Left hindlimb (tissue), 1 donor: ENCODE measurements at regions not wholly inside any gene's neighbourhood (a gene's known extent, or its start where the extent isn't known, plus 50 kb on each side); places are given as distances from the start of the nearest gene placed in this dataset.

Source experiments
- DNase-seq: peaks from one replicate; pipeline ENCODE4 v3.0.0-alpha.2; 2018

GRCh38 chr5:98585661-98586310 is 187.7 kb upstream of the RGMB start:
- DNase-seq, result no peak

- no peak for DNase-seq
Measured at GRCh38 chr5:98586581-98586980, 186.9 kb upstream of the RGMB start.

GRCh38 chr5:98587166-98587565 is 186.3 kb upstream of the RGMB start:
- DNase-seq, result no peak

DNA sequence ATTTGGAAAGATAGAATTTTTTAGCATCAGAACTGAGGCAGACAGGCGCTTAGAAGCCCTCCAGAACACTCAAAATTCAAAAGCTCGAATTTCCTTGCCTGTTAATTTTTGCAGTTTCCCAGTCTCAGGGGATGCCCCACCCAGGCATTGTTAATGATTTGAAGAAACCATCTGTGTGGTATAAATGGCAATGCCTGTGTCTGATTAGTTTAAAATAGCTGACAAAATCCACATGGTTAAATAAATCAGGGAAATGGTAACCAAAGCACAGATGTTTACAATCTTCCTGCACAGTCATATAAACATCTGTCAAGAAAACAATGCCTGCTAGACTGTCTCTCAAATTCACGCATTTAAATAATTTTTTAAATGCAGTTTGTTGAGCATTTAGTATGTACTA is 185.2 kb upstream of the RGMB start:
- DNase-seq, result no peak

DNA sequence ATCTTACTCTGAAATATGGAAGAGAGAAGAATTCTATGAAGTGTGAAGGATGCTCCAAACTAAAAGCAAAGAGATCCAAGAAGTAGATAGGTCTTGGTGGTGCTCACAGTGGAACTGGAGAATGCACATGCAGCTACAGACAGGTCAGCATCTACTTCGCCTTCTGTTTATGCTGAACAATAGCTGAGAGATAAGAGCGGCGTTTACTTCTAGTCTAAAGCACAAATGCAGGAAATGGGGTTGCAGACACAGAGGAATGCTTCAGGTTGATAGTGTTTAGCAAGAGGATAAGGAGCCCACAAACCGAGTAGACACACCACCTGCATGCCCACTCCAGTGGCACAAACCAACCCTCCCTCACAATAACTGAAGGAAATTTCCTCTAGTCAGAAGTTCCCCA is 180.0 kb upstream of the RGMB start:
- DNase-seq, result no peak

- DNase-seq, result no peak
Measured at GRCh38 chr5:98594098-98594497, 179.4 kb upstream of the RGMB start.

DNA sequence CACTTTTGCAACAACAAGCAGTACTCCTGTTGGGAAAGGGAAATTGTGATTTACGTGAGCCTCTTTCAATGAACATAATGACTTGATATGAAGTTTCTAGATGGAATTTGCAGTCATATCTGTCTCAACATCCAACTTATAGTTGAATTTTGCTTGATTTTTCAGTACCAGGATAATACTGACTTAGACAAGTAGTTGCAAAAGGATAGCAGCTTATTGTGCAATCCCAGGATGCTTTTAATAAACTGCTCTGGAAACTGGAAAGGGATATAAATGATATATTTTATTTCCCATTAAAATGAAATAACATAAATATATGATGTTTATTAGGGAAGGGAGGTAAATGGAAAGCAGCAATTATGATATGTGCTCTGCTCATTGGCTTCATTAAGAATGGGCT is 174.4 kb upstream of the RGMB start:
- DNase-seq, result no peak

- DNase-seq, result no peak
Measured at GRCh38 chr5:98602534-98603112, 170.8 kb upstream of the RGMB start.

DNA sequence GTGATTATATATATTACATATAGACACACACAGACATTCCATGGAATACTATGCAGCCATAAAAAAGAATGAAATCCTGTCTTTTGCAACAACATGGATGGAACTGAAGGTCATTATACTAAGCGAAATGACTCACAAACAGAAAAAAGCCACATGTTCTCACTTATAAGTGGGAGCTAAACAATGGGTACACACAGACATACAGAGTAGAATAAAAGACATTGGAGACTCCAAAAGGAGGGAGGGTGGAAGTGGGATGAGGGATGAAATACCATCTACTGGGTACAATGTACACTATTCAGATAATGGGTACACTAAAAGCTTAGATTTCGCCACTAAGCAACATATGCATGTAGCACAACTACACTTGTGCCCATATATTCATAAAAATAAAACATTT is 170.0 kb upstream of the RGMB start:
- DNase-seq, result no peak

- DNase-seq, result no peak
Measured at GRCh38 chr5:98604301-98604700, 169.2 kb upstream of the RGMB start.

GRCh38 chr5:98604721-98605425 is 168.6 kb upstream of the RGMB start:
- DNase-seq, result no peak

DNA sequence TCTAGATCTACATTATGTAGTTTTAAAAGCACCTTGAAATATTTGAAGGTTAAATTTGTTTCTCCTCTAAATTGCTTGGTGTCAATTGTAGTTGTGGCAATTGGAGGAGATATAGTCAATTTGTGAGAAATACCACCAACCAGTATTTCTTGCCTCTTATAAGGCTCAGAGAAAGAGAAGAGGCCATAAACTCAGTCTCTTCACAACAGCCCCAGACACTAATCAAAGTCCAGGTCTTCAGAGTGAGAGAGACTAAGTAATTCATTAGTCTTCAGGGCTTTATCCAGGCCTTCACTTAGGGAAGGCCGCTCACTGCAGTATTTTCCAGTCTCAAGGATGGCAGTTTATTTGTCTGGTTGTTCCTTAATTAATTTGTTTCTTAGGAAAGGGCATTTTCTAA is 168.0 kb upstream of the RGMB start:
- no peak for DNase-seq

DNA sequence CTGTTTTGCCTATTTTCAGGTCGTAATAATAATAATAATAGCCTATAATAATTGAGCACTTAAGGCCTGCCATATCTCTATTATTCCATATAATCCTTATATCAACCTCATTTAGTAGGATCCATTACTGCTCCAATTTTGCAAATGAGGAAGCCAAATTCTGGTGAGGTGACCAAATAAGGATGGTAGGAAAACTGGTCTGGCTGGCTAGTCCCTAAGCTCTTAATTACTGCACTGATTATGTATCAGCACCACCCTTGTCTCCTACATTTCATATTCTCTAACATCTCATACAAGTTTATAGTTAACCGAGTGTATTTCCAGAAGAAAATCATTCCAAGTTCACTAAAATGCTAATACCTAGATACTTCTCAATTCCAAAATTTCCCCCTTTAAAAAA is 166.5 kb upstream of the RGMB start:
- DNase-seq, result no peak

DNA sequence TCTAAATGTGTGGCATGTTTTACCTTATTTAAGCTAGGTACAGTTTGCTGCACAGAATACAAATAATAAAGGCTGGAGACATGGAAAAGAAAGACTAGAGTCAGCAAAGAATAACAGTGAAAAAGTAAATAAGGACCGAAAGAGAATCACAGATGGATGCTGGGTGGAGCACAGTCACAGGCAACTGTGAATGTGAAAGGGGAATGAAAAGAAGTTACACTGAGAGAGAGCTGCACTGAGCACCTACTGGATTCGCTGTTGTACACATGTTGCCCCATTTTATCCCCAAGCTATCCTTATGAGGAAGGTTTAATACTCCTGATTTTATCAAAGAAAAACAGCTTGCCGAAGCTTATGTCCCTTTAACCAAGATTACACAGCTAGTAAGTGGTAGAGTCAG is 165.4 kb upstream of the RGMB start:
- DNase-seq, result no peak

GRCh38 chr5:98614341-98614740 is 159.1 kb upstream of the RGMB start:
- DNase-seq, result no peak

DNA sequence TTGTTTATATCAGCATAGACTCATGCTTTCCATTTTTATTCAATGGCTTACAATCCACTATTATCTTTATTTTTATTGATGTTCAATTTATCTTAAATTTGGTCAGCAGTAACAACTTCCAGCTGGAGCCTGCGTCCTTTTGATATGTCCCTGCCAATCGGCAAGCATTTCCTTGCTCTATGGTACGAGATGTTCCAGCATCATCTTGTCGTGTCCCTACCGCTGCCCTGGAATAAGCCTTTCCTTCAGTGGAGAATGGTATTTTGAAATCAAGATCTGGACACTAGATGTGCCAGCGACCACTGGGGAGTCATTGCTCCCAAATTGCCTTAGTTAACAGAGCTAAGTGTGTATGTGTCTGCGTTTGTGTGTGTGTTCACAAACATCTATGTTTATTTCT is 151.6 kb upstream of the RGMB start:
- no peak for DNase-seq

GRCh38 chr5:98624145-98624880 is 149.2 kb upstream of the RGMB start:
- DNase-seq, result no peak

DNA sequence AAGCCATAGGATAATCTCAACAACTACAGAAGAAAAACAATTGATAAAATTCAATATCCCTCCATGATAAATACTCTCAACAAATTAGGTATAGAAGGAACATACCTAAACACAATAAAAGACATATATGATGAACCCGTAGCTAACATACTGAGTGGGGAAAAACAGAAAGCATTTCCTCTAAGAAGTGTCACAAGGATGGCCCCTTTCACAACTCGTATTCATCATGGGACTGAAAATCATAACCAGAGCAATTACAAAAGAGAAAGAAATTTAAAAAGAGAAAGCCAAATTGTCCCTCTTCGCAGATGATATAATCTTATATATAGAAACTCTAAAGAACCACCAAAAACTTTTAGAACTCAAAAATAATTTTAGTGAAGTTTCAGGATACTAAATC is 146.3 kb upstream of the RGMB start:
- DNase-seq, result no peak

DNA sequence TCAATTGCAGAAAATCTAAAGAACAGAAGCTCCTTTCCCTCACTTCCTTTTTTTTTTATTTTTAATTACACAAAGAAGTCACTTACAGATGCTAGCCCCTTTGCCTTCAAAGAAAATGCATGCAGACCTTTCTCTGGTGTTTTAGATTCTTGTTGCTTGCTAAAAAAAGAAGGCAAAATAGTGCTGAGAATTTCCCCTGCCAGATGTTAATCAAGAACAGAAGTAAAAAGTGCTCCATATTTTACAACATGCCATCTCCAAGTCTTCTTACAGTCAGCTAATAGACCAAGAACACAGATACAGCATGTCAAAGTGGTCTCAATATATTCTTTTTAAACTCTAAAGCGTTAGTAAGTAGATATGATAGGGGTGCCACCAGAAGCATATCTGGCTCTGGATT is 142.8 kb upstream of the RGMB start:
- DNase-seq, result no peak

DNA sequence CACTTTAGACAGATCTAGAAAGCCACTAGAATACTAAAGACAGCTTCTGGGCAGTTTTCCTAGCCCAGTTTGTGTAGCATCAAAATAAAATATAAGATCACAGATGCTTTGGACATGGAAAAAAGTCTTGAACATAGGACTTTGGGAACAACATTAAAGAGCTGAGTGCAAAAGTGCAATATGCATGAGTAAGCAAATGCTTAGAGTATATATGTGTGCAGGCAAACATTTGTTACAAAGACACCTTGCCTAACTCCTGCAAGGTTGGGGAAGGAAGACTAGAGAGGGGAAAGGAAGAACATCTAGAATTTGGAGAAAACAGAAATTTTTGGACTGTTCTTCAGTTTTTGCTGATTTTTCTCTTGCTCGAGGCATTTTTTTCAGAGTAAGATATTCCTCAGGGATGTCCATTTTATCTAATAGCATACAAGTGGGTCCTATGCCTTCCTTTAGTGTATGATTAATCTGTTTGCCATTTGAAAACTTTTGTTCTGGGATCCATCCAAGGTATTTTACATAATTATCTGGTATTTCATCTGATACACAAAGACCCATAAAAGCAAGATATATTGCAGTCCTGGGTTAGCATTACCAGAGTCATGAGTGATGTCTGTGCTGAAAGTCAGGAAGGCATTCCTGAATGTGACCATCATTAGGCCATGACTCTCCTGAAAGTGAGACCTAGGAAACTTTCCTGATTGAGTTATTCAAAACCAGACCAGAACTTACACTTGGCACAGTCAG is 142.0 kb upstream of the RGMB start:
- DNase-seq, result no peak

DNA sequence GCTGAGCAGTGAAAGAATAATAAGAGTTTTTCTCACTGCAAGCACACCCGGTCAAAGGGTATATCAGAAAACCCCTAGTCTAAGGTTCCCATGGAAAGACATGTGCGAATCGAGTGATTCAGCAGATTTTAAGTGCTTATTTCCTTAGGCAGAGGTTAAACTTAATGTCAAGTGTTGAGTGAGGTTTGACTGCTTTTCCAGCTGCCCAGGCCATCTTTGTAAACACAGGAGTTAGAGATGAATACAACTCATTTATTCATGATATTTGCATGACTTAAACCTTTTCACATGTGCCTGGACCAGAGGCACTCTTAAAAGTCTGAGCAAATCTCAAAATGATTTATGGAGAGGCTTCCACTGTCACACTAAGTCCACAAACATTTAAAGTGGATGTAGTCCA is 137.8 kb upstream of the RGMB start:
- DNase-seq, result no peak

- no peak for DNase-seq
Measured at GRCh38 chr5:98637116-98637515, 136.3 kb upstream of the RGMB start.

DNA sequence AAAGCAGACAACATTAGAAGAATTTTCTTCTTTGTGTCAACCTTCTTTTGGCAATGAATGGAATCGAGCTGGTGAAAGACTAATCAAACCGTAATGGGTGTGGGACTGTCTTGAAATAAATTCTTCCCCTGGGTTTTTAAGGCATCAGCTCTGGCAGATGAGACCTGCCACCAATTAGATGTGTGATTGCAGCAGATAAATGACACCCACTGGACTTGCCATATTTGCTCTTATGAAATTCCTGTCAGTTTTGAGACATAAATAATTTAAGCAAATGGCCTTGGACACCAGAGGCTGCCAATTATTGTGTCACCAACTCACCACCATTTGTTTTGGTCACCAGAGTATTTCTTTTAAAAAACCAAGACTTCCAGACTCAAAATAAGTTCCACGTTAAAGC is 135.9 kb upstream of the RGMB start:
- DNase-seq, result no peak
